ENCODE measurements at regions not wholly inside any gene's neighbourhood (a gene's known extent, or its start where the extent isn't known, plus 50 kb on each side); places are given as distances from the start of the nearest gene placed in this dataset.
A peak's percentile ranks its signal among the peaks of the same experiment; 100 is the strongest.

- Histone ChIP-seq H2BK12ac (ENCODE audit: low read length) (no peak overlapping the region), H3K79me2 (ENCODE audit: control insufficient read depth, insufficient read depth, low read length, poor library complexity) (no peaks in the 10 kb centered on the region), H3K79me1 (ENCODE audit: low read length) (no peaks in the 10 kb centered on the region), H2AFZ (ENCODE audit: insufficient read depth, low read length, poor library complexity) (no peak overlapping the region), H3K27me3 (ENCODE audit: insufficient read depth, low read length) (no peaks in the 10 kb centered on the region), H3K36me3 (ENCODE audit: control insufficient read depth in 1 of 2, insufficient read depth in 2 of 2, low read length in 2 of 2) (no peaks in the 10 kb centered on the region), H3K9ac (ENCODE audit: low read length) (no peak overlapping the region), H3K4me2 (ENCODE audit: low read length) (no peak overlapping the region), H3K9me3 (ENCODE audit: insufficient read depth, low read depth, low read length) (no peaks in the 10 kb centered on the region), H4K12ac (ENCODE audit: low read depth, low read length) (no peak overlapping the region), H3K4me1 (ENCODE audit: control insufficient read depth in 1 of 2, insufficient read depth in 2 of 2, low read length in 2 of 2) (no peaks in the 10 kb centered on the region), H3K4me3 (ENCODE audit: low read depth, low read length) (no peak overlapping the region), H4K8ac (ENCODE audit: low read depth, low read length) (no peak overlapping the region), H3K23ac (ENCODE audit: low read length) (no peak overlapping the region), H4K91ac (ENCODE audit: low read depth, low read length) (no peak overlapping the region), H3K4ac (ENCODE audit: low read depth, low read length) (no peak overlapping the region), H2AK5ac (ENCODE audit: low read length) (no peak overlapping the region), H2BK5ac (ENCODE audit: low read depth, low read length, poor library complexity) (no peak overlapping the region), H3K18ac (ENCODE audit: low read length) (no peak overlapping the region), H3K27ac (ENCODE audit: low read depth, low read length) (no peak overlapping the region), H2BK120ac (ENCODE audit: insufficient read depth, low read length, poor library complexity) (no peak overlapping the region), H3K14ac (ENCODE audit: low read length) (no peak overlapping the region)
- WGBS (ENCODE audit: extremely low coverage, insufficient coverage, insufficient read length), result no CpG with 5 or more reads among the region's 26 CpGs
- DNase-seq, result no peak
Observed at GRCh38 chr2:885230-886071, 65.2 kb upstream of the SNTG2 start.

- no peak overlapping the region for H3K4me2 ChIP-seq (ENCODE audit: low read length)
- no peak overlapping the region for H3K14ac ChIP-seq (ENCODE audit: low read length)
- no peak overlapping the region for H3K27ac ChIP-seq (ENCODE audit: low read depth, low read length)
- H3K4ac ChIP-seq (ENCODE audit: low read depth, low read length), result no peak overlapping the region
- no peak overlapping the region for H2AFZ ChIP-seq (ENCODE audit: insufficient read depth, low read length, poor library complexity)
- DNase-seq, result no peak
- peak overlapping the region; percentile 99 for H3K23ac ChIP-seq (ENCODE audit: low read length)
- H3K36me3 ChIP-seq (ENCODE audit: control insufficient read depth in 1 of 2, insufficient read depth in 2 of 2, low read length in 2 of 2), result no peaks in the 10 kb centered on the region
- no peak overlapping the region for H3K9ac ChIP-seq (ENCODE audit: low read length)
- H2AK5ac ChIP-seq (ENCODE audit: low read length), result no peak overlapping the region
- no peaks in the 10 kb centered on the region for H3K4me1 ChIP-seq (ENCODE audit: control insufficient read depth in 1 of 2, insufficient read depth in 2 of 2, low read length in 2 of 2)
- H3K18ac ChIP-seq (ENCODE audit: low read length), result no peak overlapping the region
- H4K91ac ChIP-seq (ENCODE audit: low read depth, low read length), result no peak overlapping the region
- H2BK12ac ChIP-seq (ENCODE audit: low read length), result no peak overlapping the region
- H4K8ac ChIP-seq (ENCODE audit: low read depth, low read length), result no peak overlapping the region
- WGBS (ENCODE audit: extremely low coverage, insufficient coverage, insufficient read length), result no CpG with 5 or more reads among the region's 21 CpGs
- no peaks in the 10 kb centered on the region for H3K27me3 ChIP-seq (ENCODE audit: insufficient read depth, low read length)
- H3K79me2 ChIP-seq (ENCODE audit: control insufficient read depth, insufficient read depth, low read length, poor library complexity), result no peaks in the 10 kb centered on the region
- no peak overlapping the region for H4K12ac ChIP-seq (ENCODE audit: low read depth, low read length)
- no peaks in the 10 kb centered on the region for H3K79me1 ChIP-seq (ENCODE audit: low read length)
- H2BK120ac ChIP-seq (ENCODE audit: insufficient read depth, low read length, poor library complexity), result no peak overlapping the region
- H3K9me3 ChIP-seq (ENCODE audit: insufficient read depth, low read depth, low read length), result peaks cover 3% of the 10 kb centered on the region
- no peak overlapping the region for H3K4me3 ChIP-seq (ENCODE audit: low read depth, low read length)
- no peak overlapping the region for H2BK5ac ChIP-seq (ENCODE audit: low read depth, low read length, poor library complexity)
Observed at GRCh38 chr2:883803-884748, 66.6 kb upstream of the SNTG2 start.

GRCh38 chr2:883260-883802 lies 67.3 kb upstream of the SNTG2 start:
- H2BK12ac ChIP-seq (ENCODE audit: low read length), result no peak overlapping the region
- H4K91ac ChIP-seq (ENCODE audit: low read depth, low read length), result no peak overlapping the region
- H2BK120ac ChIP-seq (ENCODE audit: insufficient read depth, low read length, poor library complexity), result no peak overlapping the region
- H3K27ac ChIP-seq (ENCODE audit: low read depth, low read length), result no peak overlapping the region
- H3K79me1 ChIP-seq (ENCODE audit: low read length), result no peaks in the 10 kb centered on the region
- H3K9ac ChIP-seq (ENCODE audit: low read length), result no peak overlapping the region
- no peak overlapping the region for H3K4me3 ChIP-seq (ENCODE audit: low read depth, low read length)
- H3K18ac ChIP-seq (ENCODE audit: low read length), result no peak overlapping the region
- H4K12ac ChIP-seq (ENCODE audit: low read depth, low read length), result no peak overlapping the region
- no peak overlapping the region for H3K4me2 ChIP-seq (ENCODE audit: low read length)
- no CpG with 5 or more reads among the region's 14 CpGs for WGBS (ENCODE audit: extremely low coverage, insufficient coverage, insufficient read length)
- no peaks in the 10 kb centered on the region for H3K4me1 ChIP-seq (ENCODE audit: control insufficient read depth in 1 of 2, insufficient read depth in 2 of 2, low read length in 2 of 2)
- no peak overlapping the region for H2AK5ac ChIP-seq (ENCODE audit: low read length)
- H4K8ac ChIP-seq (ENCODE audit: low read depth, low read length), result no peak overlapping the region
- no peak overlapping the region for H3K4ac ChIP-seq (ENCODE audit: low read depth, low read length)
- no peaks in the 10 kb centered on the region for H3K36me3 ChIP-seq (ENCODE audit: control insufficient read depth in 1 of 2, insufficient read depth in 2 of 2, low read length in 2 of 2)
- DNase-seq, result no peak
- H2BK5ac ChIP-seq (ENCODE audit: low read depth, low read length, poor library complexity), result no peak overlapping the region
- H2AFZ ChIP-seq (ENCODE audit: insufficient read depth, low read length, poor library complexity), result no peak overlapping the region
- H3K27me3 ChIP-seq (ENCODE audit: insufficient read depth, low read length), result no peaks in the 10 kb centered on the region
- H3K23ac ChIP-seq (ENCODE audit: low read length), result peak overlapping the region; percentile 99
- H3K14ac ChIP-seq (ENCODE audit: low read length), result no peak overlapping the region
- peaks cover 6% of the 10 kb centered on the region for H3K9me3 ChIP-seq (ENCODE audit: insufficient read depth, low read depth, low read length)
- H3K79me2 ChIP-seq (ENCODE audit: control insufficient read depth, insufficient read depth, low read length, poor library complexity), result no peaks in the 10 kb centered on the region

- Histone ChIP-seq H3K9ac (ENCODE audit: low read length) (no peak overlapping the region), H4K12ac (ENCODE audit: low read depth, low read length) (no peak overlapping the region), H3K27ac (ENCODE audit: low read depth, low read length) (no peak overlapping the region), H3K9me3 (ENCODE audit: insufficient read depth, low read depth, low read length) (peaks cover 13% of the 10 kb centered on the region), H3K27me3 (ENCODE audit: insufficient read depth, low read length) (no peaks in the 10 kb centered on the region), H3K23ac (ENCODE audit: low read length) (no peak overlapping the region), H3K14ac (ENCODE audit: low read length) (no peak overlapping the region), H3K36me3 (ENCODE audit: control insufficient read depth in 1 of 2, insufficient read depth in 2 of 2, low read length in 2 of 2) (no peaks in the 10 kb centered on the region), H3K4me1 (ENCODE audit: control insufficient read depth in 1 of 2, insufficient read depth in 2 of 2, low read length in 2 of 2) (no peaks in the 10 kb centered on the region), H3K4ac (ENCODE audit: low read depth, low read length) (no peak overlapping the region), H2AK5ac (ENCODE audit: low read length) (no peak overlapping the region), H4K8ac (ENCODE audit: low read depth, low read length) (no peak overlapping the region), H4K91ac (ENCODE audit: low read depth, low read length) (no peak overlapping the region), H2BK5ac (ENCODE audit: low read depth, low read length, poor library complexity) (no peak overlapping the region), H3K18ac (ENCODE audit: low read length) (no peak overlapping the region), H3K4me2 (ENCODE audit: low read length) (no peak overlapping the region), H2AFZ (ENCODE audit: insufficient read depth, low read length, poor library complexity) (no peak overlapping the region), H3K4me3 (ENCODE audit: low read depth, low read length) (no peak overlapping the region), H2BK120ac (ENCODE audit: insufficient read depth, low read length, poor library complexity) (no peak overlapping the region), H3K79me1 (ENCODE audit: low read length) (no peaks in the 10 kb centered on the region), H3K79me2 (ENCODE audit: control insufficient read depth, insufficient read depth, low read length, poor library complexity) (no peaks in the 10 kb centered on the region), H2BK12ac (ENCODE audit: low read length) (no peak overlapping the region)
- no CpG with 5 or more reads among the region's 11 CpGs for WGBS (ENCODE audit: extremely low coverage, insufficient coverage, insufficient read length)
- no peak for DNase-seq
Observed at GRCh38 chr2:881204-881918, 69.3 kb upstream of the SNTG2 start.

Data from trophoblast cell (in vitro differentiated cells and primary cell).